ENCODE measurements at regions not wholly inside any gene's neighbourhood (a gene's known extent, or its start where the extent isn't known, plus 50 kb on each side); places are given as distances from the start of the nearest gene placed in this dataset.

DNA sequence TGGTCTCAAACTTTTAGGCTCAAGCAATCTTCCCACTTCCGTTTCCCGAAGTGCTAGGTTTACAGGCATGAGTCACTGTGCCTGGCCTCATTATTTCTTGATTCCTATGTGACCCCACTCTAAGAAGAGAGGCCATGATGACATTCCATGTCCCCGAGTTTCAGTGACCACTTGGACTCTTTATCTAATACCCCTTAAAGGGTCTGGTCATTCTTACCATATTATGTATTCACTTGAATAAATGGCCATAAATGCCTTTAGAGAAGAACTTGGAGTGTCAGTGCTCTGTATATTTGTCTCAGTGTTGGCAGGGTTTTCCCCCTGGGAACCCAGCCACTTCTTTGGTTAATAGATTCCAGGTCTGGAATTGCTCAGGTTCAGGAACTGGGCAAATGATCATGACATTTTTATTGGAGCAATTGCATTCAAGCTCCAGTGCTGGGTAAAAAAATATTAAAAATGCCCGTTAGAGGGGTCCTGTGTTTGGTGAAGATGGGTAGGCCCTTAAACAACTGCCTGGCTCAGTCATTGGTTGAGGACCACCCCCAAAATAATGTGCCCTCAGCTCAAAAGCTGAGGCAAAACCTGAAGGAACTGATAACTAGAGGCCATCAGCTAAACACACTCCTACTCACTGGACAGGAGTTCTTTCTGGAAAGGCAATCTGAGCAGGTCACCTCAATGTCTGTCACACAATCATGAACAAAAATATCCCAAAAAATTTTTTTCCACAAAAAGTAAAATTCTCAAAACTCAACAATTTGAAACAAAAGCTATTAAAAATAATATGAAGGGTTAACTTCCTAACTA lies 186.6 kb upstream of the ZNF608 start:
- TF ChIP-seq EP300 (IDR thresholded peaks at IDR 0.05) (no peak), KDM1A (IDR thresholded peaks at IDR 0.05; ENCODE audit: low read depth) (no peak), POLR2A (IDR thresholded peaks at IDR 0.05; ENCODE audit: low read length) (no peak), GATA3 (IDR thresholded peaks at IDR 0.05; ENCODE audit: borderline replicate concordance) (no peak), RAD21 (conservative IDR thresholded peaks at IDR 0.05 in 1 of 2, IDR thresholded peaks at IDR 0.05 in 1 of 2) (no peak), REST (IDR thresholded peaks at IDR 0.05) (no peak), MAFK (IDR thresholded peaks at IDR 0.05; ENCODE audit: partially characterized antibody) (no peak), EHMT2 (IDR thresholded peaks at IDR 0.05; ENCODE audit: low read depth) (no peak), CHD2 (IDR thresholded peaks at IDR 0.05; ENCODE audit: low read length, partially characterized antibody) (no peak), MAX (IDR thresholded peaks at IDR 0.05) (no peak), BHLHE40 (IDR thresholded peaks at IDR 0.05; ENCODE audit: low read depth, low read length) (no peak), MYC (IDR thresholded peaks at IDR 0.05; ENCODE audit: borderline replicate concordance, low read length) (no peak), RCOR1 (IDR thresholded peaks at IDR 0.05; ENCODE audit: low read depth, low read length) (no peak)
- TF ChIP-seq, protein P1, sequence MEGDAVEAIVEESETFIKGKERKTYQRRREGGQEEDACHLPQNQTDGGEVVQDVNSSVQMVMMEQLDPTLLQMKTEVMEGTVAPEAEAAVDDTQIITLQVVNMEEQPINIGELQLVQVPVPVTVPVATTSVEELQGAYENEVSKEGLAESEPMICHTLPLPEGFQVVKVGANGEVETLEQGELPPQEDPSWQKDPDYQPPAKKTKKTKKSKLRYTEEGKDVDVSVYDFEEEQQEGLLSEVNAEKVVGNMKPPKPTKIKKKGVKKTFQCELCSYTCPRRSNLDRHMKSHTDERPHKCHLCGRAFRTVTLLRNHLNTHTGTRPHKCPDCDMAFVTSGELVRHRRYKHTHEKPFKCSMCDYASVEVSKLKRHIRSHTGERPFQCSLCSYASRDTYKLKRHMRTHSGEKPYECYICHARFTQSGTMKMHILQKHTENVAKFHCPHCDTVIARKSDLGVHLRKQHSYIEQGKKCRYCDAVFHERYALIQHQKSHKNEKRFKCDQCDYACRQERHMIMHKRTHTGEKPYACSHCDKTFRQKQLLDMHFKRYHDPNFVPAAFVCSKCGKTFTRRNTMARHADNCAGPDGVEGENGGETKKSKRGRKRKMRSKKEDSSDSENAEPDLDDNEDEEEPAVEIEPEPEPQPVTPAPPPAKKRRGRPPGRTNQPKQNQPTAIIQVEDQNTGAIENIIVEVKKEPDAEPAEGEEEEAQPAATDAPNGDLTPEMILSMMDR (IDR thresholded peaks at IDR 0.05): no peak
